HG02884 (cell line): ENCODE measurements at regions not wholly inside any gene's neighbourhood (a gene's known extent, or its start where the extent isn't known, plus 50 kb on each side); places are given as distances from the start of the nearest gene placed in this dataset.

Experiments used
- ATAC-seq: cut with Tn5 transposase; IDR thresholded peaks from one replicate; pipeline ENCODE4 v1.9.1; 2021; ENCODE audit warnings: mild to moderate bottlenecking, moderate library complexity; ENCODE audit not compliant: unreplicated experiment

GRCh38 chr4:57501720-57502119 is 391.5 kb upstream of the IGFBP7 start:
- ATAC-seq, result no peak

- ATAC-seq, result no peak
Observed at GRCh38 chr4:57499786-57500185, 389.6 kb upstream of the IGFBP7 start.

GRCh38 chr4:57498251-57498650 is 388.1 kb upstream of the IGFBP7 start:
- no peak for ATAC-seq

DNA sequence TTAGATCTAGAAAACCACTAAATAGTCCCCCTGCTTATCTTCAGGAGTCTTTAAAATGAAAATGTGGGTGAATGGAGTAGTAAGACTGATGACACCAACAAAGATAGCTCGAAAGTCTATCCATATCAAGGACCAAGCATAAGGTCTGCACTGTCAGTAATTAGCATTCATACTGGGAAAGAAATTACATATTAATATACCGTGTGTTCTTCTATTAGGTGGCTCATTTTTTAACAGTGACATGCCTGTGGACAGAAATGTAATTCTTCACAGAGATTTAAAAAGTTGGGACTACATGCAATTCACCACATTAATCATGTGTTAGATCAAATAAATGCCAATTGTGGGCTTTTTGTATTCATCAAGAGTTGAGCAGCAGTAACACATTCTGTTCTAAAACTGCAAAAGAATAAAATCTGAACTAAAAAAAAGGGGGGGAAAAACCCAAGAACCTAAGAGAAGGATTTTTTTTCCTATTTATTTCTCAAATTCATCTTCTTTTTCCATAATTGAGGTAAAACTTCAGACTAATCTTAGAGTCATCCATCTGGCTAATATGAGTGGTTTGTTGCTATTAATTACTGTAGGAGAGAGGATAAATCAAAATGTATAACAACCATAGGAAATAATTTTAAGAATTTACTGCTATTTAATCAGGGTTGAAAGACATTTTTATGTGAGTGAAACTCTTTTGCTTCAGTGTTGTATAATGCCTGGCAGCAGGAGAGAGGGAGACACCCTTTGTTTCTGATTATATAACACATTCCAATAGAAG is 386.7 kb upstream of the IGFBP7 start:
- no peak for ATAC-seq

DNA sequence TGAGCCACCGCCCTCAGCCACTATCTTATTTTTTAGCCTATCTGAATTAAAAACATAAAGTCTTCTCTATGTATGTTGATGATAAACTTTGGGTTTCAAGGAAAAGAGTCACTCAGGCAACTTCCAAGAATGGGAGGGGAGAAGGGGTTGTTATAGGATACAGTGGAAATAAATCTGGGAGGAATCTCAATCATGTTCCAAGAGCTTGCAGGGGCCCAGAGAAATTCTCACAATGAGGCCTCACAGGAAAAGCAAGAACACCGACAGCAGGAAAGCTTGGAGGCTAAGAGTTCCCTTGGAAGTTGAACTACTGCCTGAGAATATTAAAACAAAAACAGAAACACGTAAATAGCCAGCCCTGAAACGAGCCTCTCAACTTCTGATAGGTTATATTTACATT is 384.6 kb upstream of the IGFBP7 start:
- ATAC-seq, result no peak

GRCh38 chr4:57492251-57492878 is 382.2 kb upstream of the IGFBP7 start:
- ATAC-seq, result no peak

DNA sequence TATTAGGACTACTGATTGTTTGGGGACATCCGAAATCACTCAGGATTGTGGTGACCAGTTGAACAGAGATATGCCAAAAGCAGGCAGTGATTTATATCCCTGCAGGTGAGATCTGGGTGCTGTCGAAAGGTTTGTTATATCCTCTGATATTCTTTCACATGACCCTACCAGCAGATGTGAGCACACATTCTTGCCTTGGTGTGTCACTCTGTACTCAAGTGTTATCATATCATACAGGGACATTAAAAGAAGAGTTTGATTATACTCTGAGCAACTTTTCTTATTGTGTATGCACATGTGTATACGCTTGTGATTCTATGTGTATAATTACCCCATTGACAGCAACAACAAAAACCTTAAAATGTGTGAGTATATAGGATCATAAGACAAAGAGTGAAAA is 381.2 kb upstream of the IGFBP7 start:
- ATAC-seq, result no peak

DNA sequence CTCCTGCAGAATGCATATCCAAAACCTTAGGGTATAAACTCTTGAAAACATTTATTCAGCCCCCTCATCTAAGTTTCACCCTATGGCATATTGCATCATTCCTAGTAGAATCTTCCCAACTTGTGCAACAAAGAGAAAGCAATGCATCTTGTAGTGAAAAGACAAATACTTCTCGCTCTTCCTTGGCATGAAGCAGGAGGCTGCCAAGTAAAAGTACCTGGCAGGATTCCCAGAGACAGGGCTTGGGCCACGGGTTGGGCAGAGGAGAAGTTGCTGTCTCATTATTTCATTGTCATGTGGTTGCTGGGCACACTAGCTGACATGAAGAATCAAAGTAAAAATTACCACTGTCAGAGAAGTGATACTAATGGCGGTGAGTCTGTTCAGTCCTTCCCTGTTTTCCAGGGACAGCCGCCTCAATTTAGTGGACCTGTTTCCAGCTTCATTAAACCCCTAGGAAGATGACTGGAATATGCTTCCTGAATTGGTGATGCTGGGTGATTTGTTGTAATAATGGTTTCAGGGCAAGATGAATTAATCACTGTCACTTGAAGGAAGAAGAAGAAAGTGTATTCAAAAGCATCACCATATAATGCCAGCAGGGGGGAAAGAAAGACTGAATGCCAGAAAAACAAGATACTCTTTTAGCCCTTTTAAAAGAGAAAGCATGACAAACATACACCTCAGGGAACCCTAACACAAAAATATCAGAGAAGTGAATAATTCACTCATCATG is 380.5 kb upstream of the IGFBP7 start:
- no peak for ATAC-seq

GRCh38 chr4:57488366-57489162 is 378.4 kb upstream of the IGFBP7 start:
- no peak for ATAC-seq

GRCh38 chr4:57475424-57475823 is 365.2 kb upstream of the IGFBP7 start:
- ATAC-seq, result no peak

GRCh38 chr4:57465321-57466056 is 355.3 kb upstream of the IGFBP7 start:
- no peak for ATAC-seq

- ATAC-seq, result no peak
Observed at GRCh38 chr4:57462843-57463242, 352.7 kb upstream of the IGFBP7 start.

- no peak for ATAC-seq
Observed at GRCh38 chr4:57460967-57461366, 350.8 kb upstream of the IGFBP7 start.

- ATAC-seq, result no peak
Observed at GRCh38 chr4:57448901-57449300, 338.7 kb upstream of the IGFBP7 start.

GRCh38 chr4:57448452-57448851 is 338.3 kb upstream of the IGFBP7 start:
- no peak for ATAC-seq

- ATAC-seq, result no peak
Observed at GRCh38 chr4:57446266-57446665, 336.1 kb upstream of the IGFBP7 start.

GRCh38 chr4:57445686-57446085 is 335.5 kb upstream of the IGFBP7 start:
- ATAC-seq, result no peak

GRCh38 chr4:57444671-57445070 is 334.5 kb upstream of the IGFBP7 start:
- ATAC-seq, result no peak

GRCh38 chr4:57443787-57444186 is 333.6 kb upstream of the IGFBP7 start:
- ATAC-seq, result no peak

GRCh38 chr4:57443308-57443707 is 333.1 kb upstream of the IGFBP7 start:
- ATAC-seq, result no peak
